IMR-90 (cell line): ENCODE measurements at regions not wholly inside any gene's neighbourhood (a gene's known extent, or its start where the extent isn't known, plus 50 kb on each side); places are given as distances from the start of the nearest gene placed in this dataset.

ENCODE experiments used
- BHLHE40 ChIP-seq: fragments of 150-350 bp; IDR thresholded peaks from 2 replicates; pipeline ENCODE4 v1.6.1; 2016; ENCODE audit warnings: mild to moderate bottlenecking, low read depth, low read length
- CEBPB ChIP-seq: IDR thresholded peaks from 2 replicates; pipeline ENCODE4 v1.6.1; 2012; ENCODE audit warnings: low read depth, low read length, improper control_type of control experiment
- CTCF ChIP-seq: conservative IDR thresholded peaks from 2 replicates; pipeline ENCODE4 v1.5.1; 2012; ENCODE audit warnings: mild to moderate bottlenecking, low read depth, low read length, improper control_type of control experiment
- ELK1 ChIP-seq: fragments of 150-350 bp; IDR thresholded peaks from 2 replicates; pipeline ENCODE4 v1.6.1; 2016; ENCODE audit warnings: low read depth, mild to moderate bottlenecking, low read length, moderate library complexity, borderline replicate concordance
- FOS ChIP-seq: fragments of 150-350 bp; IDR thresholded peaks from 2 replicates; pipeline ENCODE4 v1.6.1; 2016; ENCODE audit warnings: low read depth, low read length
- POLR2A ChIP-seq: IDR thresholded peaks from 2 replicates; pipeline ENCODE4 v1.6.1; 2012; ENCODE audit warnings: mild to moderate bottlenecking, low read depth, low read length
- USF2 ChIP-seq: fragments of 150-350 bp; IDR thresholded peaks from 2 replicates; pipeline ENCODE4 v1.6.1; 2017; ENCODE audit warnings: mild to moderate bottlenecking, antibody characterized with exemption, low read length, low read depth

- no peak for TF ChIP-seq CTCF
- TF ChIP-seq BHLHE40: no peak
- no peak for TF ChIP-seq CEBPB
- no peak for TF ChIP-seq FOS
- no peak for TF ChIP-seq USF2
- TF ChIP-seq POLR2A: no peak
- TF ChIP-seq ELK1: no peak
Observed at GRCh38 chr10:4602764-4603491, 223.1 kb upstream of the AKR1E2 start.
